Tibial nerve (tissue), 4 donors: ENCODE measurements at regions not wholly inside any gene's neighbourhood (a gene's known extent, or its start where the extent isn't known, plus 50 kb on each side); places are given as distances from the start of the nearest gene placed in this dataset.
"Not testable (repeated sequence)": the region's sequence is repeated elsewhere in the genome, so short reads cannot be mapped to it uniquely, and the experiment has no call there.

Experiments
- DNase-seq, 2 donors: peaks; one replicate each; pipeline ENCODE4 v3.0.0-alpha.2; 2019; ENCODE audit warnings: low spot score in 2 of 2
- H3K27ac ChIP-seq, 4 donors: fragments of 200-600 bp; sonication (generic) in 3 of 4; one replicate each; pipeline ENCODE4 v1.5.1; 2017 to 2019; ENCODE audit warnings: mild to moderate bottlenecking in 1 of 4
- H3K27me3 ChIP-seq, 2 donors: fragments of 200-600 bp; sonication (generic) in 1 of 2; one replicate each; pipeline versions ENCODE4 v1.5.1 to v1.6.0; 2017 to 2019
- H3K36me3 ChIP-seq, 3 donors: fragments of 200-600 bp; sonication (generic); one replicate each; pipeline ENCODE4 v1.5.1; 2018 to 2019
- H3K4me1 ChIP-seq, 4 donors: fragments of 200-600 bp; sonication (generic) in 3 of 4; one replicate each; pipeline ENCODE4 v1.5.1; 2017 to 2019
- H3K4me3 ChIP-seq, 4 donors: fragments of 200-600 bp; sonication (generic) in 3 of 4; one replicate each; pipeline ENCODE4 v1.5.1; 2017 to 2019; ENCODE audit warnings: mild to moderate bottlenecking in 1 of 4, moderate library complexity in 1 of 4
- H3K9me3 ChIP-seq, 4 donors: fragments of 200-600 bp; sonication (generic) in 3 of 4; one replicate each; pipeline ENCODE4 v1.5.1; 2017 to 2019
- EP300 ChIP-seq, 2 donors: sonication (generic); formaldehyde crosslinking; IDR thresholded peaks; one replicate each; pipeline ENCODE4 v1.6.1; 2017; ENCODE audit warnings: antibody characterized with exemption in 2 of 2, mild to moderate bottlenecking in 1 of 2
- POLR2A ChIP-seq, 2 donors: fragments of 450-650 bp; IDR thresholded peaks; one replicate each; pipeline ENCODE4 v1.6.1; 2017; ENCODE audit warnings: antibody characterized with exemption in 2 of 2, mild to moderate bottlenecking in 2 of 2, moderate library complexity in 2 of 2
- WGBS, 2 donors: methylation state at CpG; one replicate each; pipeline ENCODE4 v1.1.5; 2018; 5-methylcytosine and 5-hydroxymethylcytosine counted together
- TF ChIP-seq, protein P1 (sequence below), 5 experiments: fragments of 200-600 bp in 3 of 5; fragments of 450-650 bp in 2 of 5; sonication (generic) in 3 of 5; IDR thresholded peaks; one replicate each; pipeline ENCODE4 v1.5.1; 2016 to 2019; ENCODE audit warnings: antibody characterized with exemption in 5 of 5, mild to moderate bottlenecking in 3 of 5, moderate library complexity in 2 of 5

DNA sequence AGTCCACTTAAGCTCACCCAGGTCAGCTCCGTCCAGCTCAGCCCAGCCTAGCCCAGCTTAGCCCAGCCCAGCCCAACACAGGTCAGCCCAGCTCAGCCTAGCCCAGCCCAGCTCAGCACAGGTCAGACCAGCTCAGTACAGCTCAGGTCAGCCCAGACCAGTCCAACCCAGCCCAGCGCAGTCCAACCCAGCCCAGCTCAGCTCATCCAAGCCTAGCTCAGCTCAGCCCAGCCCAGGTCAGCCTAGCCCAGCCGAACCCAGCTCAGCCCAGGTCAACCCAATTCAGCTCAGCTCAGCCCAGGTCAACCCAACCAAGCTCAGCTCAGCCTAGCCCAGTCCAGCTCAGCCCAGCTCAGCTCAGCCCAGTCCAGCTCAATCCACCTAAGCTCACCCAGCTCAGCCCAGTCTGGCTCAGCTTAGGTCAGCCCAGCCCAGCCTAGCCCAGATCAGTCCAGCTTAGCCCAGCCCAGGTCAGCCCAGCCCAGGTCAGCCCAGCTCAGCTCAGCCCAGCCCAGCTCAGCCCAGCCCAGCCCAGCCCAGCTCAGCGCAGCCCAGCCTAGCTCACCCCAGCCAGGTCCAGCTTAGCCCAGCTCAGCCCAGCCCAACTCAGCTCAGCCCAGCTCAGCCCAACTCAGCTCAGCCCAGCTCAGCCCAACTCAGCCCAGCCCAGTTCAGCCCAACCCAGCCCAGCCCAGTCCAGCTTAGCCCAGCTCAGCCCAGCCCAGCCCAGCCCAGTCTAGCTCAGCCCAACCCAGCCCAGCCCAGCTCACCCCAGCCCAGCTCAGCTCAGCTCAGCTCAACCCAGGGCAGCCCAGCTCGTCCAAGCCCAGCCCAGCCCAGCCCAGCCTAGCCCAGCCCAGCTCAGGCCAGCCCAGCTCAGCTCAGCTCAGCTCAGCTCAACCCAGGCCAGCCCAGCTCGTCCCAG, 184.0 kb downstream of the TMEM121 start:
- Histone ChIP-seq H3K36me3 (no peaks in the 10 kb centered on the region), H3K27me3 (no peaks in the 10 kb centered on the region), H3K4me1 (no peaks in the 10 kb centered on the region), H3K27ac (no peak overlapping the region), H3K9me3 (peaks cover 0 to 19% (median 0%) of the 10 kb centered on the region in 4 donors), H3K4me3 (no peak overlapping the region)
- WGBS, 2 donors = 92 to 100% methylated on average over 2 to 3 of the region's 6 CpGs
- DNase-seq = no peak
- TF ChIP-seq EP300 (IDR thresholded peaks at IDR 0.05) (no peak), POLR2A (IDR thresholded peaks at IDR 0.05) (no peak)
- TF ChIP-seq, protein P1, sequence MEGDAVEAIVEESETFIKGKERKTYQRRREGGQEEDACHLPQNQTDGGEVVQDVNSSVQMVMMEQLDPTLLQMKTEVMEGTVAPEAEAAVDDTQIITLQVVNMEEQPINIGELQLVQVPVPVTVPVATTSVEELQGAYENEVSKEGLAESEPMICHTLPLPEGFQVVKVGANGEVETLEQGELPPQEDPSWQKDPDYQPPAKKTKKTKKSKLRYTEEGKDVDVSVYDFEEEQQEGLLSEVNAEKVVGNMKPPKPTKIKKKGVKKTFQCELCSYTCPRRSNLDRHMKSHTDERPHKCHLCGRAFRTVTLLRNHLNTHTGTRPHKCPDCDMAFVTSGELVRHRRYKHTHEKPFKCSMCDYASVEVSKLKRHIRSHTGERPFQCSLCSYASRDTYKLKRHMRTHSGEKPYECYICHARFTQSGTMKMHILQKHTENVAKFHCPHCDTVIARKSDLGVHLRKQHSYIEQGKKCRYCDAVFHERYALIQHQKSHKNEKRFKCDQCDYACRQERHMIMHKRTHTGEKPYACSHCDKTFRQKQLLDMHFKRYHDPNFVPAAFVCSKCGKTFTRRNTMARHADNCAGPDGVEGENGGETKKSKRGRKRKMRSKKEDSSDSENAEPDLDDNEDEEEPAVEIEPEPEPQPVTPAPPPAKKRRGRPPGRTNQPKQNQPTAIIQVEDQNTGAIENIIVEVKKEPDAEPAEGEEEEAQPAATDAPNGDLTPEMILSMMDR (IDR thresholded peaks at IDR 0.05) = no peak

DNA sequence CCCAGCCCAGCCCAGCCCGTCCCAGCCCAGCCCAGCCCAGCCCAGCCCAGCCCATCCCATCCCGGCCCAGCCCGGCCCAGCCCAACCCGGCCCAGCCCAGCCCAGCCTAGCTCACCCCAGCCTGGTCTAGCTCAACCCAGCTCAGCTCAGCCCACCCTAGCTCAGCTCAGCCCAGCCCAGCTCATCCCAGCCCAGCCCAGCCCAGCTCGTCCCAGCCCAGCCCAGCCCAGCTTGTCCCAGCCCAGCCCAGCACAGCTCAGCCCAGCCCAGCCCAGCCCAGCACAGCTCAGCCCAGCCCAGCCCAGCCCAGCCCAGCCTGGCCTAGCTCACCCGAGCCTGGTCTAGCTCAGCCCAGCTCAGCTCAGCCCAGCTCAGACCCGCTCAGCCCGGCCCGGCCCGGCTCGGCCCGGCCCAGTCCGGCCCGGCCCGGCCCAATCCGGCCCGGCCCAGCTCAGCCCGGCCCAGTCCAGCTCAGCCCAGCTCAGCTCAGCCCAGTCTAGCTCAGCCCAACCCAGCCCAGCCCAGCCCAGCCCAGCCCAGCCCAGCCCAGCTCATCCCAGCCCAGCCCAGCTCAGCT, 184.7 kb downstream of the TMEM121 start:
- H3K9me3 ChIP-seq = peaks cover 0 to 16% (median 0%) of the 10 kb centered on the region in 4 donors

DNA sequence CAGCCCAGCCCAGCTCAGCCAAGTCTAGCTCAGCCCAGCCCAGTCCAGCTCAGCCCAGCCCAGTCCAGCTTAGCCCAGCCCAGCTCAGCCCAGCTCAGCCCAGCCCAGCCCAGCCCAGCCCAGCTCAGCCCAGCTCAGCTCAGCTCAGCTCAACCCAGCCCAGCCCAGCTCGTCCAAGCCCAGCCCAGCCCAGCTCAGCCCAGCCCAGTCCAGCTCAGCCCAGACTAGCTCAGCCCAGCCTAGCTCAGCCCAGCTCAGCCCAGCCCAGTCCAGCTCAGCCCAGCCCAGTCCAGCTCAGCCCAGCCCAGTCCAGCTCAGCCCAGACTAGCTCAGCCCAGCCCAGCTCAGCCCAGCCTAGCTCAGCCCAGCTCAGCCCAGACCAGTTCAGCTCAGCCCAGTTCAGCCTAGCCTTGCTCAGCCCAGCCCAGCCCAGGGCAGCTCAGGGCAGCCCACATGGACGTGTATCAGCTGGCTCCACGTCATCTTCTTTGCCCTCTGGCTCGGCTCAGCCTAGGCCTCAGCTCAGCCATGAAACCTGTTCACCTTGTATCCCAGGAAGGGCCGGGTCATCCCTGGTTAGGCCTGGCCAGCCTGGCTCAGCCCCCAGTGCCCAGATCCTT, 185.6 kb downstream of the TMEM121 start:
- WGBS, 2 donors = 68 to 89% methylated on average over 3 to 4 of the region's 5 CpGs
- Histone ChIP-seq H3K27ac (no peak overlapping the region), H3K9me3 (peaks cover 0 to 16% (median 0%) of the 10 kb centered on the region in 4 donors), H3K4me3 (no peak overlapping the region), H3K27me3 (no peaks in the 10 kb centered on the region), H3K36me3 (no peaks in the 10 kb centered on the region), H3K4me1 (no peaks in the 10 kb centered on the region)
- no peak for DNase-seq
- TF ChIP-seq, protein P1 (IDR thresholded peaks at IDR 0.05) = no peak
- TF ChIP-seq POLR2A (IDR thresholded peaks at IDR 0.05) (no peak), EP300 (IDR thresholded peaks at IDR 0.05) (no peak)

More for the DNA sequence above, 184.7 kb downstream of the TMEM121 start:
- H3K36me3 ChIP-seq = no peaks in the 10 kb centered on the region
- H3K27ac ChIP-seq = no peak overlapping the region
- no peak for DNase-seq
- H3K4me3 ChIP-seq = no peak overlapping the region
- no peak for TF ChIP-seq EP300 (IDR thresholded peaks at IDR 0.05)
- TF ChIP-seq POLR2A (IDR thresholded peaks at IDR 0.05) = no peak
- TF ChIP-seq, protein P1 (IDR thresholded peaks at IDR 0.05) = no peak
- 76 to 79% methylated on average over 5 to 10 of the region's 18 CpGs for WGBS, 2 donors
- H3K27me3 ChIP-seq = no peaks in the 10 kb centered on the region
- no peaks in the 10 kb centered on the region for H3K4me1 ChIP-seq

DNA sequence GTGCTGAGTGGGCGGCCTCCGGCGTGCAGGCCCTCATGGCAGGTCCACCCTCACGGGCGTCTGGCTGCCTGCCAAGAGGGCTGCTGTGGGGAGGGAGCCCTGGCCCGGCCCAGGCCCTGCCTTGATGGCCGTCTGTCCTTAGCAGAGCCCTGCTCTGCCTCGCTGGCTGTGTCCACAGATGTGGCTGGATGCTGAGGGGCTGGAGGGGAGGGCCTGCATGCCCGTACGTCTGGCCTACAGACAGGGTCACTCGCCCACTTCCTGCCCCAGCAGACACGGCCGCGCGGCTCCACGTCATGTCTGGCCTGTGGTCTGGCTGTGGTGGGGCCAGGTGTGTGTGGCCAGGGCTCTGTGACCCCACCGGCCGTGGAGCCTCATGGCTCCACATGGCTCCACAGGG, 186.3 kb downstream of the TMEM121 start:
- H3K27ac ChIP-seq, H3K36me3 ChIP-seq, H3K4me3 ChIP-seq, H3K4me1 ChIP-seq, DNase-seq, H3K27me3 ChIP-seq: not testable (repeated sequence)
- H3K9me3 ChIP-seq = peaks cover 0 to 16% (median 0%) of the 10 kb centered on the region in 4 donors
- WGBS, 2 donors = 80 to 96% methylated on average over 1 to 5 of the region's 18 CpGs

DNA sequence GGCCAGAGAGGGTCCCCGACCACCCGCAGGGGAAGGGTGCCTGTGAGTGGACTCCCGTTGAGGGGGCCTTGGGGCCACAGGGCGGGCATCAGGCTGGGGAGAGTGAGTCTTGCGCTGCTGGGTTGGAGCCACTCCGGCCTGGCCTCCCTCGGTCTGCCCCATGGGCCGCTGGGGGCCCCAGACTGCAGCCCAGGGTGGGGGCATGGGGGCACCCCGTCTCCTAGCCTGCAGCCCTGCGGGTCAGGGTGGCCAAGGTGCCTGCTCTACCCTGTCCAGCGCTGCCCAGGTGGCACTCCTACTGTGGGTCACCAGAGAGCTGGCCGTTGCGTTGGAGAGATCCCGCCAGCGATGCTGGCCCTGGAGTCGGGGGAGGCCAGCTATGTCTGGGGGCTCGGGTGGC, 186.8 kb downstream of the TMEM121 start:
- DNase-seq, H3K27me3 ChIP-seq: not testable (repeated sequence)
- 83 to 88% methylated on average over 12 to 17 of the region's 17 CpGs for WGBS, 2 donors

DNA sequence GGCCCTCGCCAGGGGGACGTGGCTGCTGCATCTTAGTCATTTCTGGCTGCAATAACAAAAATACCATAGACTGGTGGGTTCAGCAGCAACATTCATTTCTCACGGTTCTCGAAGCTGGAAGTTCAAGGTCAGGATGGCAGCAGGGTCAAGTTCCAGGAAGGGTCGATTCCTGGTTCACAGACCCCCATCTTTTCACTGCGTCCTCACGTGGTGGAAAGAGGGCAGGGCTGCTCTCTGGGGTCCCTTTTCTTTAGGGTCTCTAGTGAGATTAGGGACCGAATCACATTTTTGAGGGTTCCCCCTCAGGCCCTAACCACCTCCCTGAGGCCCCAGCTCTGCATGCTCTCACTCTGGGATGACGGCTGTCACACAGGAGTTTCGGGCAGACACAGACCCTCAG, 187.5 kb downstream of the TMEM121 start:
- not testable (repeated sequence) for H3K27ac ChIP-seq, H3K4me3 ChIP-seq, DNase-seq, H3K27me3 ChIP-seq, H3K4me1 ChIP-seq, H3K36me3 ChIP-seq
- peaks cover 0 to 16% (median 0%) of the 10 kb centered on the region in 4 donors for H3K9me3 ChIP-seq
- WGBS, 2 donors = 81 to 83% methylated on average over 8 of the region's 10 CpGs

More for the DNA sequence above, 186.8 kb downstream of the TMEM121 start:
- H3K4me1 ChIP-seq, H3K36me3 ChIP-seq, H3K27ac ChIP-seq, H3K4me3 ChIP-seq: not testable (repeated sequence)
- peaks cover 0 to 16% (median 0%) of the 10 kb centered on the region in 4 donors for H3K9me3 ChIP-seq

DNA sequence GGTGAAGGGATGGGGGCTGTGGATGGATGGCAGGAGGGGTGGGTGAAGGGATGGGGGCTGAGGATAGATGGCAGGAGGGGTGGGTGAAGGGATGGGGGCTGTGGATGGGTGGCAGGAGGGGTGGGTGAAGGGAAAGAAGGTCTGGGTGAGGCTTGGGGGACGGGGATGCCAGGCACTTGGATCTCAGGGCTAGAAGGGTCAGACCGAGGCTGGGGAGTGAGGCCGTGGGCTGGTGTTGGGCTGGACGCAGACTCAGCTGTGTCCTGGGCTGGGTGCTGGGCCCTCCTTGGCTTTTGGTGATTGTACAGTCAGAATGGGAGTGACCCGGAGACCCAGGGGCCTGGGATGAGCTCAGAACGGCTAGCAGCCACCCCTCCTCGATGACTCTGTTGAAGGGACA, 192.4 kb downstream of the TMEM121 start:
- WGBS, 2 donors = 76 to 81% methylated on average over 4 of the region's 7 CpGs
- not testable (repeated sequence) for DNase-seq

DNA sequence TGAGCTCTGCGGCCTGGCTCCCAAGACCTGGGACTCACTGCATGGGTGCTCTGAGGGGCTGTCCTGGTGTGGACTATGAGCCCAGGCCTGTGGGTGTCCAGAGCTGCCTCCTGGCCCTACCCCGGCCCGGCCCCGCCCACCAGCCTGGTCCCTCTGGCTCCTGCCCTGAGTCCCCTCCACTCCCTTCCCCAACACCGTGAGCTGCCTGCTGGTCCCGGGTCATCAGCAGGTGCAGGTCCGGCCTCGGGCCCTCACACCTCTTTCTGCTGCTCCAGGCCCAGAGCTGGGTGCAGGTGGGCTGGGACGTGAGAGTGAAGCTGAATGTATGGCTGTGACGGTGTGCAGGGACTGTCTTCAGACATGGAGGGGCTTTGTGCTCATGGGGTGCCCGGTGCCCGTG, 193.7 kb downstream of the TMEM121 start:
- H3K27me3 ChIP-seq, H3K9me3 ChIP-seq, H3K27ac ChIP-seq, H3K4me3 ChIP-seq, H3K36me3 ChIP-seq, DNase-seq, H3K4me1 ChIP-seq: not testable (repeated sequence)
- no CpG with 5 or more reads among the region's 12 CpGs for WGBS, 2 donors

More for the DNA sequence above, 192.4 kb downstream of the TMEM121 start:
- not testable (repeated sequence) for H3K27ac ChIP-seq, H3K4me3 ChIP-seq, H3K4me1 ChIP-seq, H3K36me3 ChIP-seq, H3K27me3 ChIP-seq, H3K9me3 ChIP-seq

DNA sequence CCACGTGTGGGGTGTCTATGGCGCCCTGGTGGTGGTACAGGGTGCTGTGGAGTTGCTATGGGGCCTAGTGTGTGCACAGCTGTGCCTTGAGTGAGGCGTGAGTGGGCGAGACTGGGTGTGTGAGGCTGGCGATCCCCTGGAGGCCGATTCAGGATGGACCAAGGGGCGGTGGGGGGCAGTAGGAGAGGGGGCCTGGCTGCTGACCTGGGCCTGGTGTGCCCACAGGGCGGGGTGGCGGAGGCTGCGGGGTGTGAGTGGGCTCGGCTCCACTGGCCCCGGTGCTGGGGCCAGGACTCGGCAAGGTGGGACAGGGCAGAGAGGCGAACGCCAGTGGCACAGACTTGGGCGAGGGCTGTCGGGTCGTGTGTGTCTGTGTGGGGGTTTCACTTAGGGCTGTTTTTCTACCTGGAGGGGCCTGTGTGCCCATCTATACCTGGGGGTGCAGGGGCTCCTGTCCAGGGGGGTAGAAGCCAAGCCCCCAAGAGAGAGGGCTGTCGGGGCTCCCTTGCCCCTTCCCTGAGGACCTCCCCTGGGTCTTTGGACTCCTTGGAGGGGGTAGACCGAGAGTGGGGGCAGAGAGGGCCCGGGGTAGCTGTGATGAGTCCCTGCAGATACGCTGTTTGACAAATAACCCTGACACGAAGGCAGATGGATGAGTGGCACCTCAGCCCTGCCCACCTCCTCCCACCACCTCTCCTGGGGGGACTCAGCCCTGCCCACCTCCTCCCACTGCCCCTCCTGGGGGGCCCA, 194.6 kb downstream of the TMEM121 start:
- not testable (repeated sequence) for H3K4me1 ChIP-seq, H3K36me3 ChIP-seq, DNase-seq, H3K27ac ChIP-seq, H3K4me3 ChIP-seq, H3K27me3 ChIP-seq, H3K9me3 ChIP-seq
- WGBS, 2 donors = 84 to 88% methylated on average over 5 to 12 of the region's 23 CpGs
